ENCODE measurements at regions not wholly inside any gene's neighbourhood (a gene's known extent, or its start where the extent isn't known, plus 50 kb on each side); places are given as distances from the start of the nearest gene placed in this dataset.

DNA sequence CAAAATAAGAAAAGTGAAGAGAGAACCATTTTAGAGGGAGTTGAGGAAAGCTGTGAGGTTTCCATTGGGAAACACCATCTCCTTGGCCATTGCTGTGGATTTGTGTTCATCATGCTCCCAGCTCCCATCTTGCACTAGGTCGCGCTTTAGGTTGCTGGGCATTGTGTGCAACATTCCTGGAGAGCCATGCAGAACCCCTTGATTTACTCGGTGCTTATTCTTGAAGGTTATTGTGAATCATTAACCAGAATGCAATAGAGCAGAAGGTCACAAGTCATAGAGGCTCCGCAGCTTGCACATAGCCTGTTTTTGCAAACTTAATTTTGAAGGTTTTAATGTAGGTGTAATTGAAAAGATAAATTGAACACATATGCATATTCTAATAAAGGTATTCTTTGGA, 239.2 kb upstream of the IL12A start:
- TF ChIP-seq, protein P1, sequence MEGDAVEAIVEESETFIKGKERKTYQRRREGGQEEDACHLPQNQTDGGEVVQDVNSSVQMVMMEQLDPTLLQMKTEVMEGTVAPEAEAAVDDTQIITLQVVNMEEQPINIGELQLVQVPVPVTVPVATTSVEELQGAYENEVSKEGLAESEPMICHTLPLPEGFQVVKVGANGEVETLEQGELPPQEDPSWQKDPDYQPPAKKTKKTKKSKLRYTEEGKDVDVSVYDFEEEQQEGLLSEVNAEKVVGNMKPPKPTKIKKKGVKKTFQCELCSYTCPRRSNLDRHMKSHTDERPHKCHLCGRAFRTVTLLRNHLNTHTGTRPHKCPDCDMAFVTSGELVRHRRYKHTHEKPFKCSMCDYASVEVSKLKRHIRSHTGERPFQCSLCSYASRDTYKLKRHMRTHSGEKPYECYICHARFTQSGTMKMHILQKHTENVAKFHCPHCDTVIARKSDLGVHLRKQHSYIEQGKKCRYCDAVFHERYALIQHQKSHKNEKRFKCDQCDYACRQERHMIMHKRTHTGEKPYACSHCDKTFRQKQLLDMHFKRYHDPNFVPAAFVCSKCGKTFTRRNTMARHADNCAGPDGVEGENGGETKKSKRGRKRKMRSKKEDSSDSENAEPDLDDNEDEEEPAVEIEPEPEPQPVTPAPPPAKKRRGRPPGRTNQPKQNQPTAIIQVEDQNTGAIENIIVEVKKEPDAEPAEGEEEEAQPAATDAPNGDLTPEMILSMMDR (optimal IDR thresholded peaks at IDR 0.05 in 1 of 3, IDR thresholded peaks at IDR 0.05 in 1 of 3, conservative IDR thresholded peaks at IDR 0.05 in 1 of 3; ENCODE audit: extremely low read depth in 1 of 3, insufficient read depth in 2 of 3, low read length in 3 of 3) = no peak
- no peak for TF ChIP-seq EZH2 (IDR thresholded peaks at IDR 0.05; ENCODE audit: low read length)
